ENCODE measurements at regions not wholly inside any gene's neighbourhood (a gene's known extent, or its start where the extent isn't known, plus 50 kb on each side); places are given as distances from the start of the nearest gene placed in this dataset.
"Not testable (repeated sequence)": the region's sequence is repeated elsewhere in the genome, so short reads cannot be mapped to it uniquely, and the experiment has no call there.

GRCh38 chr9:41771693-41772092, 357.5 kb downstream of the CNTNAP3B start:
- DNase-seq (ENCODE audit: low read depth in 2 of 2, low spot score in 1 of 2) = not testable (repeated sequence)

DNA sequence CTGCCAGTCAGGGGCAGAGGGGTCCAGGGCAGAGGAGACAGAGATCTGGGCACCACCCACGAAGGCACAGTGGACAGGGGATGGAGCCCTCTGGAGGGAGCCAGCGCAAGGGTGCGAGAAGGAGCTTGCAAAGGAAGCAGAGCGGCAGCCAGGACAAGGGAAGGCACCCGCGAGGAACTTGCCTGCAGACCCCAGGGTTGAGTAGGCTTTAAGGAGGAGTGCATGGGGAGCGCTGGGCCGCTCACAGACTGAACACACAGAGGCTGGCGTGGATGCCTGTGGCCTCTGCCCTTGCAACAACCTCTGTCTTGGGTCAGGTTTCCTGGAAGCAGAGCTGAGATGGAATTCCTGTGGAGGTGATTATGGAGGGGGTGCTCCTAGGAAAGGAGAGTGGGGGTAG, 374.4 kb downstream of the CNTNAP3B start:
- not testable (repeated sequence) for DNase-seq (ENCODE audit: low read depth in 2 of 2, low spot score in 1 of 2)

DNA sequence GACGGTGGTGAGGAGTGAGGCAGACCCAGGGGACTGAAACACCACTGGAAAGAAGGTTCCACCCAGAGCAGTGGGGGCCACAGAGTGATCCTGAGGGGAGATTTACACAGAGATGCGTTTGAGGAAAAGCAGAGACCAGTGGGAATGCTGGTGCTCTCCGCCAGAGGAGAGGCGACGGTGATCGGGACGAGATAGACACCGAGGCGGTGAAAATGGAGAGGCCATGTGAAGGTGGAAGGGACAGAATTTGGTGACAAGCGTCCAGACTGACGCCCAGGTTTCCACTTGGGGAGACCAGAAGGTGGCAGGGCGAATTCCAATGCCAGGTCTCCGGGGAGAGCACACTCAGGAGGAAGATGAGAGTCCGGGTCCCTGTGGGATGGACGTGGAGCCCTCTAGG, 374.8 kb downstream of the CNTNAP3B start:
- DNase-seq (ENCODE audit: low read depth in 2 of 2, low spot score in 1 of 2) = not testable (repeated sequence)

DNA sequence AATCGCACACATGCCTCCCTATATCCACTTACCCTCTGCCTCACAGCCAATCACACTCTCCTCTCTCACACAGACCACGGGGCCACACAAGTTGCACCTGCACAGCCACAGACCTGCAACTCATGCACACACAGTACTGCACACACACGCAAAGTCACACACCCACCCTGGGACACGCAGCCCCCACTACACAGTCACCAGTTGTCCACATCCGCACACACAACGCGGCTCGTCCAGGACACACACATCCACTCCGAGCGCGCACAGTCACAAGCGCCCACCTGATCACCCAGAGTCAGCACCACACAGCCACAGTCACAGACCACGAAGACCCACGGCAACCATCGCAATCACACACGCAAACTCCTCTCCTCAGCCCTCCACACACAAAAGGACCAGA, 387.3 kb downstream of the CNTNAP3B start:
- DNase-seq (ENCODE audit: low read depth in 2 of 2, low spot score in 1 of 2) = not testable (repeated sequence)

DNA sequence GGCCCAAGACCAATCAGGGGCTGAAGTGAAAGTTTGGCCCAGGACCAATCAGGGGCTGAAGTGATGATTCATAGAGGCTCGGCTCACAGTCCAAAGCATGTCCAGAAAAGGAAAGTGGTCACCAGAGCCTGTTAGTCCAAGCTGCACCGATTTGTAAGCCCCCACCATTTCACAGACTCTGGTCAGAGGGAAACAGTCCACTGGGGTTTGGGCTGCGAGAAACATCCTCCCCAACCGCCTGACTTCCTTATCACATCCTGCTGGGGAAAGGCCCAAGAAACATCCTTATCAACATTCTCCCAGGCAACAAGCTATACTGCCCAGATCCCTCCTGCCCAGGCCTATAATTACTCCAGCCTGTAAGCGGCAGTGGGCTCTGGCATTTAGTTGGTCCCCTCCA, 388.1 kb downstream of the CNTNAP3B start:
- DNase-seq (ENCODE audit: low read depth in 2 of 2, low spot score in 1 of 2) = not testable (repeated sequence)

- DNase-seq (ENCODE audit: low read depth in 2 of 2, low spot score in 1 of 2) = not testable (repeated sequence)
These were observed 390.5 kb downstream of the CNTNAP3B start for GRCh38 chr9:41738681-41739080.

- not testable (repeated sequence) for DNase-seq (ENCODE audit: low read depth in 2 of 2, low spot score in 1 of 2)
These were observed 430.0 kb downstream of the CNTNAP3B start for GRCh38 chr9:41699190-41699589.

DNA sequence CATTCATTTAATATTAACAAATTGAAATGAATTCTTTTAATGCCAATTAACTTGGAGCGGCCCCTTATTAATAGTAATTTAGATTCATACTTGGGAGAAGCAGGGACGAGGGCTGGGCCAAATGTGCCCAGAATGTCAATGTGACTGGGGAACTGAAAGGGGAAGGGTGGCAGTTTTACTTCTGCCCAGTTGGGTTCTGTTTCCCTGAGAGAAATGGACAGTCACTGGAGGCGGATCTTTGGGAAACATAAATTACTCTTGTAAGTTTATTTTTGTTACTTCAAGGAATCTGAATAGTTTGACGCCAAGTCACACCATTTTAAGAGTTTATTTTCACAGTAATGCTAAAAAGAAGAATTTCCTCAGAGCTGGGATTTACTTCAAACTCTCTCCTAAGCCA, 432.1 kb downstream of the CNTNAP3B start:
- not testable (repeated sequence) for DNase-seq (ENCODE audit: low read depth in 2 of 2, low spot score in 1 of 2)

DNA sequence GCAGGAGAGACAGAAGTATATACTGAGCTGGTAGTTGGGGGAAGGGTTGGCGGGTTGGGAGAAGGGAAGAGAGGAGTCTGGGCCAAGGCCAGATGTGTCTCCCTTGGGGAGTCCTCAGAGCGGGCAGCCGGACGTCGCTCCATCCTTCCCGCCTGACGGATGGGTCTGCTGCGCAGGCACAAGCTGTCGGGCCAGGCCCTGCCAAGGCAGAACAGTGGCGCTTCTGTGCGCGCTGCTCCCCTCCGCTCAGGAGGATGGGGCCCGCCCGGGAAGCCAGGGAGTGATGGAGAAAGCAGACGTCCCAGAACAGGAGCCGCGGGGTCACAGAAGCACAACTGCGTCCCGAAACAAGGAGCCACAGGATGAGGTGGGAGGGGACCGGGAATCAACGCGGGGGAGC, 449.9 kb downstream of the CNTNAP3B start:
- DNase-seq (ENCODE audit: low read depth in 2 of 2, low spot score in 1 of 2) = not testable (repeated sequence)

GRCh38 chr9:41663497-41664036, 465.7 kb downstream of the CNTNAP3B start:
- DNase-seq (ENCODE audit: low read depth in 2 of 2, low spot score in 1 of 2) = not testable (repeated sequence)

- DNase-seq (ENCODE audit: low read depth in 2 of 2, low spot score in 1 of 2) = not testable (repeated sequence)
These were observed 469.6 kb upstream of the ZNG1F start for GRCh38 chr9:41658706-41659105.

GRCh38 chr9:41658116-41658515, 469.0 kb upstream of the ZNG1F start:
- not testable (repeated sequence) for DNase-seq (ENCODE audit: low read depth in 2 of 2, low spot score in 1 of 2)

DNA sequence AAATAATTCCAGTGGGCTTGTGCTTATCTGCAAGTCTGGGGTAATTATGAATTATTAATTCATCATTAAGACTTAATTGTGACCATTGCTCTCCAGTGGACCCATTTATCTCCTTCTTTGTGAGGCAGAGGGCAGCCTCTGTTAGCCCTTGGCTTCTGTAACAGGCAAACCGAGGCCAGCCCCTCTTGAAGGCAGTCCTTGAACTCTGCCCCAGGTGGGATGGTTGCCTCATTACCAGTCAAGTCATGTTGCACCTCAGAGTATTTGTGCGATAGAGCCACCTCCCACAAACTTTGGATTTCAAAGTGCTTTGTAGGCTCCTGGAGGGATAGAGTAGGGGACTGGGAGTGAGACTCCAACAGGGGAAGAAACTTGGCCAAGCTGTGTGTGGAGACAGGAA, 468.0 kb upstream of the ZNG1F start:
- not testable (repeated sequence) for DNase-seq (ENCODE audit: low read depth in 2 of 2, low spot score in 1 of 2)

DNA sequence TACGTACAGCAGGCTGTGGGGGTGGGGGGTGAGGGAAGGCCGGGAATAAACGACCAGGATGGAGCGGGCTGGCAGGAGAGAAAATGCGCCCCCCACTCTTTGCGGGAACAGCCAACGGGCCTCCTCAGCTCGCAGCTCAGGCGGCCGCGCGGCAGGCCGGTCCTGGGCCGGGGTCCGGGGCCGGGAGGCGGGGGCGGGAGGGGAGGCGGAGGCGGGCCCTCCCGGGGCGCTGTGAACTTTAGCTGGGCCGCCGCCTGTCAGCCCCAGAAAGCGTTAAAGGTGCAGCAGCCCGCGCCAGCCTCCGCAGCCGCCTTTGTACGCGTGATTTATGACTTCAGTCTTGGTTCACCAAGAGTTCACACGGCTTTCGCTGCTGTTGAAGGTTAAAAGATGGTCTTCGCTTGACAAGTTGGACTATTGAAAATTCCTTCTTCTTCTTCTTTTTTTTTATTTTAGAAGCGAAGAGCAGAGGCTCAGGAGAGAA, 466.0 kb upstream of the ZNG1F start:
- DNase-seq (ENCODE audit: low read depth in 2 of 2, low spot score in 1 of 2) = not testable (repeated sequence)

DNA sequence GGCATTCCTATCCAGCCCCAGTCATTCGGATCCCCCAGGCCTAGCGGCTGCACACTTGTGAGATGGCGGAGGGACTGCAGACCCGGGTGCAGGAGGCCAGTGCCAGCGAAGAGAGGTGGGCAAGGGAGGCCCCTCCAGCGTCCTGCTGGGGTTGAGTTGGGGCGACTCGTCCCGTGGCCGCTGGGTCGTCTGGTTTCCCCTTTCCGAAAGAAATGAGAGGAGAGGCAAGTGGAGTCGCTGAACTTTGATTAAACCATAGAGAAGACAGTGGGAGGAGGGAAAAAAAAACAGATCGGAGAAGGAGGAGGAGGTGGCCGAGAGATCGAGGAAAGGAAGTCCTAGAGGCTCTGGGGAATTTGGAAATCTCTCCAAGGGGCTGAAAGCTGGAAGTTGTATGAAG, 465.2 kb upstream of the ZNG1F start:
- DNase-seq (ENCODE audit: low read depth in 2 of 2, low spot score in 1 of 2) = not testable (repeated sequence)

GRCh38 chr9:41653560-41654340, 464.6 kb upstream of the ZNG1F start:
- DNase-seq (ENCODE audit: low read depth in 2 of 2, low spot score in 1 of 2) = not testable (repeated sequence)

GRCh38 chr9:41652800-41653199, 463.7 kb upstream of the ZNG1F start:
- DNase-seq (ENCODE audit: low read depth in 2 of 2, low spot score in 1 of 2) = not testable (repeated sequence)

- DNase-seq (ENCODE audit: low read depth in 2 of 2, low spot score in 1 of 2) = not testable (repeated sequence)
These were observed 463.1 kb upstream of the ZNG1F start for GRCh38 chr9:41652100-41652713.

GRCh38 chr9:41650086-41650485, 461.0 kb upstream of the ZNG1F start:
- DNase-seq (ENCODE audit: low read depth in 2 of 2, low spot score in 1 of 2) = not testable (repeated sequence)

DNA sequence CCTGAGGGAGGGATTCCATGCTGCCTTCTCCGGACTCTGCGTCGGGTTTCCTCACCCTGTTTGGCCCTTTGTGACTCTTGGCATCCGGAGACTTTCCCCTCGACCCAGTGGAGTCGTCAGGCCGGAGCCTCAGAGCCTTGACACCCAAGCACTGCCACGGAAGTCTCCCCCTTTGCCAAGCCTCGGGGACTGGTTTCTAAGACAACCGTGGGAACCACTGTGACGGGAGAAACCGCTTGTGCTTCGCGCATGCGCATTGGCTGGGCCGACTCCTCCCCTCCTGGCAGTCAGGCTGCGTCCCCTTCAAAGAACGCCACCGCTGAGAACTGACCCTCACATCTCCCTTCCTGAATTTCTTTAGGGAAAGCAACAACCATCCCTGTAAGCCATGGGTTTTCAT, 459.4 kb upstream of the ZNG1F start:
- DNase-seq (ENCODE audit: low read depth in 2 of 2, low spot score in 1 of 2) = not testable (repeated sequence)

DNA sequence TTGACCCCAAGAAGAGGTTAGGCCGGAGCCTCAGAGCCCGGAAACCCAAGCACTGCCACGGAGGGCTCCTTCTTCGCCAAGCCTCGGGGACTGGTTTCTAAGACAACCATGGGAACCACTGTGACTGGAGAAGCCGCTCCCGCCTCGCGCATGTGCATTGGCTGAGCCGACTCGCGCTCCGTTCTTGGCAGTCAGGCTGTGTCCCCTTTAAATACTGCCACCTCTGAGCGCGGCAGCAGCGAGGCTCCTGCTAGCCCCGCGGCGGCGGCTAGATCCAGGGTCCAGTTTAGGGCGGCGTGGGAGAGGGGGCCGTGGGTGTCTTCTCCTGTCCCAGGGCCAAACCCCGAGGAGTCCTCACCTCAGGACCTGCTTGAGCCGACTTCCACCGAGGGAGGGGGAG, 457.1 kb upstream of the ZNG1F start:
- not testable (repeated sequence) for DNase-seq (ENCODE audit: low read depth in 2 of 2, low spot score in 1 of 2)

Data from stimulated activated CD8-positive, alpha-beta memory T cell treated with anti-CD3 and anti-CD28 coated beads, Interleukin-4, amount 100 ng/mL, for 4 hours (primary cell).